Activated CD8-positive, alpha-beta memory T cell treated with anti-CD3 and anti-CD28 coated beads for 48 hours (primary cell): ENCODE measurements at regions not wholly inside any gene's neighbourhood (a gene's known extent, or its start where the extent isn't known, plus 50 kb on each side); places are given as distances from the start of the nearest gene placed in this dataset.
"Not testable (repeated sequence)": the region's sequence is repeated elsewhere in the genome, so short reads cannot be mapped to it uniquely, and the experiment has no call there.

Experiments used
- DNase-seq, 3 experiments: peaks; one replicate each; pipeline ENCODE4 v3.0.0-alpha.2; 2020; ENCODE audit warnings: low read depth in 2 of 3, low spot score in 2 of 3

- DNase-seq: no peak
Measured at GRCh38 chr7:146057958-146058357, 58.6 kb upstream of the CNTNAP2 start.

DNA sequence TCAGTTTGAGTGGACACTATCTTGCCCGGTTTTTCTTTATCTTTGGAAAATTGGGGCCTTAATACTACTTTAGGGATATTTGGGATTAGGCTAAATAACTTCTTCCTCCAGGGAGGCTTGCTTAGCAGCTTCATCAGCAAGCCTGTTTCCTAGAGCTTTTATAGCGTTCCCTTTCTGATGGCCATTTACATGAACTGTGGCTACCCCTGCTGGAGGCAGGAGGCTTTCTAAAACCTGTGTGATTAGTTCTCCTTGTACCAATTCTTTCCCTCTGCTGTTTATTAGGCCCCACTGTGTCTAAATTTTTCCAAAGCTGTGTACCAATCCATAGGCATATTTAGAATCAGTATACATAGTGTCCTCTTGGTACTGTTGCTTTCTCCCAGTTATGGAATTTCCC lies 61.7 kb upstream of the CNTNAP2 start:
- DNase-seq: no peak

DNA sequence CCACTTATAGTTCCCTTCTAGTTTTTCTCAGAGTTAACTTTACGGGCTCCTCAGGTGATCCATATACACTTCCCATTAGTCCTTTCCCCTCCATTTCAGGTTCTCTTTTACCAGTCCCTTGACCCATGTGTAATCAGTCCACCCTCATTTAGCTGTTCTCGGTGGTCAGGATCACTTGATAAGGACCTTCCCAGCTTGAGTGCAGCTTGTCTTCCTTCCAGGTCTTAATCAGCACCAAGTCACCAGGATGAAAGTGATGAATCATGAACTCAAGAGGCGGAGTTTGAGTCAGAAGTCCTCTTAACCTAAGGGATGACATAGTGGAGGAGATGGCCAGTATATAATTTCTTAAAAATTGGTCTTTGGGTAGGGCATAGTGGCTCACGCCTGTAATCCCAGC lies 63.1 kb upstream of the CNTNAP2 start:
- no peak for DNase-seq

DNA sequence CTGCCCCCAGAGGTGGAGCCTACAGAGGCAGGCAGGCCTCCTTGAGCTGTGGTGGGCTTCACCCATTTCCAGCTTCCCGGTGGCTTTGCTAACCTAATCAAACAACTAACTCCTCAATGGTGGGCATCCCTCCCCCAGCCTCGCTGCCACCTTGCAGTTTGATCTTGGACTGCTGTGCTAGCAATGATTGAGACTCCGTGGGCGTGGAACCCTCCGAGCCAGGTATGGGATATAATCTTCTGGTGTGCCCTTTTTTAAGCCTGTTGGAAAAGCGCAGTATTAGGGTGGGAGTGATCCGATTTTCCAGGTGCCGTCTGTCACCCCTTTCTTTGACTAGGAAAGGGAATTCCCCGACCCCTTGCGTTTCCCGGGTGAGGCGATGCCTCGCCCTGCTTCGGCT lies 73.3 kb upstream of the CNTNAP2 start:
- DNase-seq: not testable (repeated sequence)

- DNase-seq: no peak
Measured at GRCh38 chr7:146028251-146028750, 88.3 kb upstream of the CNTNAP2 start.

DNA sequence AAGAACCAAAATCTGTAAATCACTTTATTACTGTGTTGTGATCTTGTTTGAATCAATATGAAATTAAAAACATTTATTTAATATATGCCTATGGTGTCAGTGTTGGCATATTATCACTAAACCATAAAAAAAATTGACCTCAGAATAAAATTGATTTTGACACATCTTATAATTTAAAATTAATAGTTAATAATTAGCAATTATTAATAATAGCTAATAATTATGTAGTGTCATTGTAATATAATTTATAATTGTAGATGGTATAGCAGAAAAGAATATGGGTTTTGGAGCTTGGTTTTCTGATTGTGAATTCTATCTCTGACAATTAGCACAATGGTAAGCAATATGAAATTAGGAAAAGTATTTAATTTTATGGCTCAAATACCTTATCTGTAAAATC lies 89.4 kb upstream of the CNTNAP2 start:
- no peak for DNase-seq

DNA sequence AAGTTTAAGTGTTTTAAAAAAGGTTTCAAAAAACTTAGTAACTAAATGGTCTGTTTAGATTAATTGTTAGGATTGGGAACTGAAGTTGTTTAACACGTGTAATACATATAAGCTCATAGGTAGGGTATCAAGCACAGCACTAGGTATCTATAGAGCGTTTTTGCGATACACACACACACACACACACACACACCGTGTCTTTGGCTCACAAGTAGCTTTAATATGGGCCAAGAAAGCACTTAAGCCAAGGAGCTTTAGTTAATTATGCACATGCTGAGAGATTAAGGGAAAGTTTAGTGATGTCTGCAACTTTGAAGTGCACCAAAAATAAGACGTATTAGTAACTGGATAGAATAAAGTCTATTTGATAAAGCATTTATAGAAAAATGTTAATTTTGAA lies 93.8 kb upstream of the CNTNAP2 start:
- no peak for DNase-seq

DNA sequence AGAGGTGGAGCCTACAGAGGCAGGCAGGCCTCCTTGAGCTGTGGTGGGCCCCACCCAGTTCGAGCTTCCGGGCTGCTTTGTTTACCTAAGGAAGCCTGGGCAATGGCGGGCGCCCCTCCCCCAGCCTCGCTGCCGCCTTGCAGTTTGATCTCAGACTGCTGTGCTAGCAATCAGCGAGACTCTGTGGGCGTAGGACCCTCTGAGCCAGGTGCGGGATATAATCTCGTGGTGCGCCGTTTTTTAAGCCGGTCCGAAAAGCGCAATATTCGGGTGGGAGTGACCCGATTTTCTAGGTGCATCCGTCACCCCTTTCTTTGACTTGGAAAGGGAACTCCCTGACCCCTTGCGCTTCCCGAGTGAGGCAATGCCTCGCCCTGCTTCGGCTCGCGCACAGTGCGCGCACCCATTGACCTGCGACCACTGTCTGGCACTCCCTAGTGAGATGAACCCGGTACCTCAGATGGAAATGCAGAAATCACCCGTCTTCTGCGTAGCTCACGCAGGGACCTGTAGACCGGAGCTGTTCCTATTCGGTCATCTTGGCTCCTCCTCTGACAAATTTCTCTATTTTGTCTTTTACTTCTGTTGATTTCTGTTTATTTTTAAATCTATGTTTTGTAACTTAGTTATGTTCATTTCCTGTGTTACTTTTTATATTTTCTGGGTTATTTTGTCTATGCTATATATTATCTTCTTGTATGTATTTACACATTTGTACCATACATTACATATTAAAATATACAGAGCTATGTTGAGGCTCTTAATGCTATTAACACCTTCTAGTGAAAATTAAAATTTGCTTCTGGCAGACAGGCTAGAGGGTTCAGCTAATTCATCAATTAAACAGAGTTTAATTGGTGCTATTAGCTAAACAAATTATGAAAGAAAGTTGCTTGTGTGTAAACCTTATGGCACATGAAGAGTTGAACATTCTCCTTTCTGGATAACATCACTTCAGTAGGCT lies 97.3 kb upstream of the CNTNAP2 start:
- not testable (repeated sequence) for DNase-seq

- not testable (repeated sequence) for DNase-seq
Measured at GRCh38 chr7:146017366-146017765, 99.2 kb upstream of the CNTNAP2 start.

DNA sequence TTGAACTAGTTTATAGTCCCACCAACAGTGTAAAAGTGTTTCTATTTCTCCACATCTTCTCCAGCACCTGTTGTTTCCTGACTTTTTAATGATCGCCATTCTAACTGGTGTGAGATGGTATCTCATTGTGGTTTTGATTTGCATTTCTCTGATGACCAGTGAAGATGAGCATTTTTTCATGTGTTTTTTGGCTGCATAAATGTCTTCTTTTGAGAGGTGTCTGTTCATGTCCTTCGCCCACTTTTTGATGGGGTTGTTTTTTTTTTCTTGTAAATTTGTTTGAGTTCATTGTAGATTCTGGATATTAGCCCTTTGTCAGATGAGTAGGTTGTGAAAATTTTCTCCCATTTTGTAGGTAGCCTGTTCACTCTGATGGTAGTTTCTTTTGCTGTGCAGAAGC lies 102.4 kb upstream of the CNTNAP2 start:
- not testable (repeated sequence) for DNase-seq

GRCh38 chr7:146008293-146008692 lies 108.3 kb upstream of the CNTNAP2 start:
- no peak for DNase-seq

DNA sequence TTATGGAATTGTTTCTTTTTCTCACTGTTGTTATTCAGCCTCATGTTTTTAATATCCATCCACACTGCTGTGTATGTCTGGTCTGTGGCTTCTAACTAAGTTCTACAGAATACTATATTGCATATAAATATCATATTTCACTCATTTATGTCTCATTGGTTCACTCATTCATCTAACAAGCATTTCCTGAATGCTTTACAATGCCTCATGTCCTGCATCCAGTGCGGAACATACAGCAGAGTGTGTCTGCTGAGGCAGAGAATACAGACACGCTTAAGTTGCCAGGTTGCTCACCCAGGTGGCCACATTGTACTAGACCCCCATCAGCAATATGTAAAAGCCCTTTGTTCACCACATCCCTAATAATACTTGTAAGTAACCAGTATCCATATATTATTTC lies 111.8 kb upstream of the CNTNAP2 start:
- no peak for DNase-seq

DNA sequence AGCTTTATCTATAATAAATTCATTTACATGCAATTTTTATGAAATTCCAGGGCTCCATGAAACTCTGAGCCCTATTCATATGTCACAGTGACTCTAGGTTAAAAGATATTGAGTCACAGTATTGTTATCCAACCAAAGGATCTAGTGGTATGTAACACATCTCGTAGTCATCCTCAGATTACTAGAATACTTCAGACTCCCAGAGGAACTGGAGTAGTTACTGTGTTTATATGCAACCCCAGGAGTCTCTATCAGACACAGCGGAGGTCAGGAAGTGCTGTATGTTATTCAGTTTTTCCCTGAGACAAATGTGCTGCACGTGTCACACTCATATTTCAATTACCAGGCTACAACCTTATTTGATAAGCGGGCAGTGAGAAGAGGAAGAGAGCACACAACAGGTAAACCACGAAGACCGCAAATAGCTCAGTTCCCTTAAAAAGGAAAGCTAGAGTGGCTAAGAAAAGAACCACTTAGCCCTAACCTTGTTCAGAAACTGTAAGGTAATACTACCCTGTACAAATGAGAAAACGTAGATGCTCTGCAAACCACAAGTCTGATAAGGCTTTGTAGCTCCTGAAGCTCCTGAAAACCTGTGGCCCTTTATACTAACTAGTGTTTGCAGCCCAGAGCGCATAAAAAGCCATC lies 114.0 kb upstream of the CNTNAP2 start:
- no peak for DNase-seq

GRCh38 chr7:146002008-146002407 lies 114.6 kb upstream of the CNTNAP2 start:
- no peak for DNase-seq

- no peak for DNase-seq
Measured at GRCh38 chr7:146000882-146001281, 115.7 kb upstream of the CNTNAP2 start.

GRCh38 chr7:145989469-145989868 lies 127.1 kb upstream of the CNTNAP2 start:
- no peak for DNase-seq

DNA sequence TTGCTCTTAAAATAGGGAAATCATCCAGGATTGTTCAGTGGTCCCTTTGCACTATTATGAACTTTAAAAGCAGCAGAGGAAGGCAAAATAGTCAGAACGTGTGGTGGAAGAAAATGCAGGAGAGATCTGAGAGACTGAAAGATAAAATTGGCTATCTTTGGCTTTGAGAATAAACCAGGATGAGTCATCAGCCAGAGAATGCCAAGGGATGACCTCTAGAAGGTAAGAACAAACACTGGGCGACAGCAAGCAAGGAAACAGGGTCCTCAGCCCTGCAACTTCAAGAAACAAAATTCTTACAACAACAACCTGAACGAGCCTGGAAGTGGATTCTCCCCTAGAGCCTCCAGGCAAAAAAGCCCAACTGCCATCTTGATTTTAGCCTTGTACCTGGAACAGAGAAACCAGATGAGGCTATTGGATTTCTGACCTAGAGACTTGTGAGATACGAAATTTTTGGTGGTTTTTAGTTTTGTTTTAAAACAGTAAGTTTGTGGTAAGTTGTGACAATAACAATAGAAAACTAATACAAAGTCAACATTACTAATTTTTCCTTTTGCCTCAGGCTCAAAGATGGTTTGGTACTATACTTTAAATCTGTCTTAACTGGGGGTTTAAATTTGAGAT lies 130.2 kb upstream of the CNTNAP2 start:
- no peak for DNase-seq

DNA sequence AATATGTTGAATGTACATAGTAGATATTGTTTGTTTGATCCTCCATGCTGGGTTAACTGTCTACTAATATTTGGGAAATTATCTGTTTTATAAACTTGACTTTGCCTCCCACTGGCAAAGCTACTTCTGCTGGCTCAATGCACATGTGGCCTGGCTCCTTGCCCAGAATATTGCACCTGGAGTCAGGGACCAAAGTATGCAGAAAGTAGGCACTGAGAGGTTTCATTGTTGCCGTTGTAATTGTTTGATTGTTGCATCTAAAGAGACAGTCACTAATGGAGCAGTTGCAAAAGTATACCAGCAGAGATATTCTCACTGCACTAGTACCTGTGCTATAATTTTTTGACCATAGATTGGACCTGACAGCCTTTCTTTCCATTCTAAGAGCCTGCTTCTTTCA lies 137.8 kb upstream of the CNTNAP2 start:
- no peak for DNase-seq

DNA sequence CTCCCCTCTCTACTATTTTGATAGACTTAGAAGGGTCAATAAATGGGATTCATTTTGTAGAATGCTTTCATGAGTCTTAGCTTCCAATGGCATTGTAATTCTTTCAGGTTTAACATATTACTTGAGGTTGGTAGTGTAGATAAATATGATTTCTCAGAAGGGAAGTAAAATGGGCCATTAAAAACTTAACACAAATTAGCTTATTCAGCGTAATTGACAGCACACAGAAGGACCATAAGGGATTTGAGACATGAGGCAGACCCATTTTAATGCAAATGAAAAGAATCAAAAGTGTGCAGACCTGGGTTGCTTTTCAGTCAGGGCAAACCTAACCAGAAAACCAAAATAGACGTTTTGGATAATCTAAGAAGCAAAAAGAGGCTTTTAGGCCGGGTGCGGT lies 156.6 kb upstream of the CNTNAP2 start:
- DNase-seq: no peak

GRCh38 chr7:145957160-145957890 lies 159.3 kb upstream of the CNTNAP2 start:
- no peak for DNase-seq

- DNase-seq: no peak
Measured at GRCh38 chr7:145951566-145951965, 165.0 kb upstream of the CNTNAP2 start.
